Uterus (tissue), 3 donors: ENCODE measurements at regions not wholly inside any gene's neighbourhood (a gene's known extent, or its start where the extent isn't known, plus 50 kb on each side); places are given as distances from the start of the nearest gene placed in this dataset.

Experiments
- DNase-seq, 2 donors: peaks; one replicate each; pipeline ENCODE4 v3.0.0-alpha.2; 2019 to 2020
- H3K27ac ChIP-seq, 2 donors: fragments of 200-600 bp; sonication (generic); 1 replicate in 1 of 2; 2 replicates in 1 of 2; pipeline ENCODE4 v1.5.1; 2016 to 2018
- H3K27me3 ChIP-seq, 2 donors: fragments of 200-600 bp; sonication (generic); one replicate each; pipeline ENCODE4 v1.5.1; 2018 to 2019; ENCODE audit warnings: control low read depth in 1 of 2
- H3K36me3 ChIP-seq, 2 donors: fragments of 200-600 bp; sonication (generic); one replicate each; pipeline ENCODE4 v1.5.1; 2019; ENCODE audit warnings: control low read depth in 1 of 2
- H3K4me1 ChIP-seq, 2 donors: fragments of 200-600 bp; sonication (generic); one replicate each; pipeline ENCODE4 v1.5.1; 2018 to 2019; ENCODE audit warnings: control low read depth in 1 of 2
- H3K4me3 ChIP-seq, 2 donors: fragments of 200-600 bp; sonication (generic); 1 replicate in 1 of 2; 2 replicates in 1 of 2; pipeline ENCODE4 v1.5.1; 2018 to 2019; ENCODE audit warnings: mild to moderate bottlenecking in 1 of 2
- H3K9me3 ChIP-seq, 2 donors: fragments of 200-600 bp; sonication (generic); one replicate each; pipeline ENCODE4 v1.5.1; 2019; ENCODE audit warnings: control low read depth in 1 of 2
- POLR2A ChIP-seq, 2 donors: fragments of 450-650 bp; IDR thresholded peaks; one replicate each; pipeline ENCODE4 v1.6.1; 2016; ENCODE audit warnings: antibody characterized with exemption in 2 of 2, mild to moderate bottlenecking in 1 of 2, moderate library complexity in 1 of 2
- intact Hi-C: fragments of 100-400 bp; cut with DNase I; formaldehyde crosslinking; loops from one replicate; pipeline ENCODE4 v1.15.1; 2023; ENCODE audit warnings: low total_unique reads
- TF ChIP-seq, protein P1 (sequence below), 4 experiments: fragments of 200-600 bp in 2 of 4; fragments of 450-650 bp in 2 of 4; sonication (generic) in 2 of 4; IDR thresholded peaks; one replicate each; pipeline ENCODE4 v1.5.1; 2016 to 2019; ENCODE audit warnings: antibody characterized with exemption in 4 of 4, mild to moderate bottlenecking in 2 of 4, moderate library complexity in 1 of 4
- donor health status: DM: yes; HTN: yes; CAD: no.

DNA sequence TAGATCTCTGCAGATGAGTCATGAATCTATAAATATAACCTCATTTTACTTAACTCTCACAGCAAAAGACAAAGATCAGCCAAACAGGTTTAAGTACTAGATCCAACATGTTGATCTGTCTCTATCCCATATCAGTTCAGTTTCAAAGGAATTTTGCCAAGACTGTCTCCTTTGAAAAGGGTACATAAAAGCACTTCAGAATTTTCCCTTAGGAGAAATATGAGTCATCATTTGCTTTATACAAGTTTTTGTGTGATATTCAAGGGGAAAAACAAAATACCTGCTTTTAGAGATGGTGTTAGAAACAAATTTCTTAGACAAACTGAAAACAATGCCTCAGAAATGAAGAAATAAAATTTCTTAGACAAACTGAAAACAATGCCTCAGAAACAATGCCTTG is 73.5 kb upstream of the LRRC7 start:
- no peak for TF ChIP-seq POLR2A (IDR thresholded peaks at IDR 0.05)
- TF ChIP-seq, protein P1, sequence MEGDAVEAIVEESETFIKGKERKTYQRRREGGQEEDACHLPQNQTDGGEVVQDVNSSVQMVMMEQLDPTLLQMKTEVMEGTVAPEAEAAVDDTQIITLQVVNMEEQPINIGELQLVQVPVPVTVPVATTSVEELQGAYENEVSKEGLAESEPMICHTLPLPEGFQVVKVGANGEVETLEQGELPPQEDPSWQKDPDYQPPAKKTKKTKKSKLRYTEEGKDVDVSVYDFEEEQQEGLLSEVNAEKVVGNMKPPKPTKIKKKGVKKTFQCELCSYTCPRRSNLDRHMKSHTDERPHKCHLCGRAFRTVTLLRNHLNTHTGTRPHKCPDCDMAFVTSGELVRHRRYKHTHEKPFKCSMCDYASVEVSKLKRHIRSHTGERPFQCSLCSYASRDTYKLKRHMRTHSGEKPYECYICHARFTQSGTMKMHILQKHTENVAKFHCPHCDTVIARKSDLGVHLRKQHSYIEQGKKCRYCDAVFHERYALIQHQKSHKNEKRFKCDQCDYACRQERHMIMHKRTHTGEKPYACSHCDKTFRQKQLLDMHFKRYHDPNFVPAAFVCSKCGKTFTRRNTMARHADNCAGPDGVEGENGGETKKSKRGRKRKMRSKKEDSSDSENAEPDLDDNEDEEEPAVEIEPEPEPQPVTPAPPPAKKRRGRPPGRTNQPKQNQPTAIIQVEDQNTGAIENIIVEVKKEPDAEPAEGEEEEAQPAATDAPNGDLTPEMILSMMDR (IDR thresholded peaks at IDR 0.05), result no peak
- Histone ChIP-seq H3K27me3 (no peaks in the 10 kb centered on the region), H3K27ac (no peak overlapping the region), H3K4me1 (no peaks in the 10 kb centered on the region), H3K36me3 (no peaks in the 10 kb centered on the region), H3K4me3 (no peak overlapping the region), H3K9me3 (no peaks in the 10 kb centered on the region)
- no peak for DNase-seq
- intact Hi-C loops, result no loop called here

DNA sequence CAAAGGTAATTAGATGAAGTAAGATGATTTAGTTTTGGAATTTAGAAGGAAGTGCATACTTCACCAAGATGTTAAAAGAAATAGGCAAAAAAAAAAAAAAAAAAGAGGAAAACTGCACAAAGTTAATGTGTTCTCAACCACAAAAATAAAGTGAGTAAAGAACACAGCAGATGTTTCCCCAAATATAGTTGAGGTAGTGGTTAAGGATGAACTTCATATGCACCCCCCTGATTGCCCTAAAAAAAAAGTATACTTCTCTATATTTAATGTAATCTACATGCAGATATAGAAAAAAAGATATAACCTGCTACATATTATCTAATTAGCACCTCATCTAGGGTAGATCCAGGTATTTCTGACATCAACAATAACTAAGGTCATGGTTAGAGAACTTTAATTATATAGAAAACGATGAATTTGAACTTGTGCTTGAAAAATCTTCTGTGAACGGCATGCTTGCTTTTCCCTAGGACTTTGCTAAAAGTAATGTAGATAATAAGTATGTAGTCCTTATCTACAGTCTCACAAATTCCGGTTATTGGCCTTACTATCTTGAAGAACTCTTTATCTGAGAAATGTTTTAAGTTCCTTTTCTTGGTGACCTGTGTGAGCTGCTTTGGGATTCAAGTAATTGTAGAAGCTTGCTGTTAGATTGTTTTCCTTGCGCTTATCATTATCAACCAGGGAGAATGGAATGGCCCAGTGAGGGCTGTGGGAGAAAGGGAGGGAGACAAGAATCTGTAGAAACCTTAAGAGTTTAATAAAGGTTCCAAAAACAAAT is 70.1 kb upstream of the LRRC7 start:
- H3K27me3 ChIP-seq, result no peaks in the 10 kb centered on the region
- intact Hi-C loops, result no loop called here
- no peak overlapping the region for H3K4me3 ChIP-seq
- H3K4me1 ChIP-seq, result no peaks in the 10 kb centered on the region
- H3K9me3 ChIP-seq, result no peaks in the 10 kb centered on the region
- DNase-seq, result no peak
- H3K36me3 ChIP-seq, result no peaks in the 10 kb centered on the region
- TF ChIP-seq POLR2A (IDR thresholded peaks at IDR 0.05), result no peak
- TF ChIP-seq, protein P1 (IDR thresholded peaks at IDR 0.05), result no peak
- H3K27ac ChIP-seq, result no peak overlapping the region

DNA sequence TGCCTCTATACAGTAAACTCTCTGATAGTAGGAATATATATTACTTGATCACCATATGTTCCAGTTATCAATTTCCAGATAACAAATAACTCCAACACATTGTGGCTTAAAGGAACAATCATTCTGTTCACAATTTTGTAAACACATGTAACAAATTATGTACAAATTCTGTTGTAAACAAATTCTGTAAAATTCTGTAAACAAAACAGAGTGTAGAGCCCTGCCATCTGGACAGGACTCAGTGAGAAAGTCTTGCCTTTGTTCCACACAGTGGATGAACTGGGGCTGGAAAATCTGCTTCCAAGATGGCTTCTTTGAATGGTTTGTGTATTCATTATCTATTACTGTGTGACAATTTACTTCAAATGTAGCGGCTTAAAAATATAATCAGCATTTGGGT is 69.0 kb upstream of the LRRC7 start:
- TF ChIP-seq POLR2A (IDR thresholded peaks at IDR 0.05), result no peak
- Histone ChIP-seq H3K36me3 (no peaks in the 10 kb centered on the region), H3K9me3 (no peaks in the 10 kb centered on the region), H3K27ac (no peak overlapping the region), H3K4me3 (no peak overlapping the region), H3K27me3 (no peaks in the 10 kb centered on the region), H3K4me1 (no peaks in the 10 kb centered on the region)
- no peak for DNase-seq
- intact Hi-C loops, result no loop called here

DNA sequence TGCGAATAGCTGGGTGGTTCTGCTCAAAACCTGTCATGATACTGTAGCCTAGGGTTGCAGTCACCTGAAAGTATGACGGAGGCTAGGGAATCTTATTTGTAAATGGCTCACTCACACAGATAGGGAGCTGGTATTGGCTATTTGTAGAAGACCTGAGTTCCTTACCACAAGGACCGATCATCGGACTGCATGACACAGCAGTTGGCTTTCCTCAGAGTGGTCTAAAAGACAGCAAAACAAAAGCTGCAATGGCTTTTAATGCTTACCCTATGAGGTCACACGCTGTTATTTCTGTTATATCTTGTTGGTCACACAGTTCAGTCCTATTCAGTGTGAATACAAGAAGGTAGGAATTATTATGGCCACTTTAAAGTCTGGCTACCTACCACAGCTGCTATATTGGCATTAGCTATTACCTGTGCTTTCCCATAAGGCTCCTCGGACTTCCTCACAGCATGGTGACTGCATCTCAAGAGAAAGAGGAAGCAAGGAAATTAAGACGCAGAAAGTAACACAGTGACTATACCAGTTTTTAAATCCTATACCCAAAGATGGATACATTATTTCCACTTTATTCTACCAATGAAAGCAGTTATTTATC is 68.4 kb upstream of the LRRC7 start:
- H3K4me1 ChIP-seq, result no peaks in the 10 kb centered on the region
- intact Hi-C loops, result no loop called here
- H3K4me3 ChIP-seq, result no peak overlapping the region
- no peak for TF ChIP-seq POLR2A (IDR thresholded peaks at IDR 0.05)
- TF ChIP-seq, protein P1 (IDR thresholded peaks at IDR 0.05), result no peak
- DNase-seq, result no peak
- H3K27me3 ChIP-seq, result no peaks in the 10 kb centered on the region
- H3K36me3 ChIP-seq, result no peaks in the 10 kb centered on the region
- no peak overlapping the region for H3K27ac ChIP-seq
- no peaks in the 10 kb centered on the region for H3K9me3 ChIP-seq

DNA sequence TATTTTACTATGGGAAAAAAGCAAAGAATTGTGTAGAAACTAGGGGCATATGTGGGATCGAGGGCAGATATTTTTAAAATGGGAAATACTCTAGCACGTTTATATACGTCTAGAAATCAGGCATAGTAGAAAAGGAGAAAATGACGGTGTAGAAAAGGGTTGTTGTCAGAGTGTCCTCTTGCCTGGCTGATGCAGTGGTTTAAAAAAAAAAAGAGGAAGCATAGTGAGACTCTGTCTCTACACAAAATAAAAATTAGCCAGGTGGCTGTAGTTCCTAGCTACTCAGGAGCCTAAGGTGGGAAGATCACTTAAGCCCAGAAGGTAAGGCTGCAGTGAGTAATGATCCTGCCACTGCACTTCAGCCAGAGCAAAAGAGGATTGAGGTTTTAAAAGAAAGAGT is 64.7 kb upstream of the LRRC7 start:
- no peaks in the 10 kb centered on the region for H3K9me3 ChIP-seq
- H3K36me3 ChIP-seq, result no peaks in the 10 kb centered on the region
- no peak overlapping the region for H3K4me3 ChIP-seq
- no peak for TF ChIP-seq POLR2A (IDR thresholded peaks at IDR 0.05)
- TF ChIP-seq, protein P1 (IDR thresholded peaks at IDR 0.05), result no peak
- intact Hi-C loops, result no loop called here
- no peak overlapping the region for H3K27ac ChIP-seq
- DNase-seq, result no peak
- no peaks in the 10 kb centered on the region for H3K4me1 ChIP-seq
- H3K27me3 ChIP-seq, result no peaks in the 10 kb centered on the region
